CD14-positive monocyte (primary cell): ENCODE measurements at regions not wholly inside any gene's neighbourhood (a gene's known extent, or its start where the extent isn't known, plus 50 kb on each side); places are given as distances from the start of the nearest gene placed in this dataset.
"Not testable (repeated sequence)": the region's sequence is repeated elsewhere in the genome, so short reads cannot be mapped to it uniquely, and the experiment has no call there.

Experiments
- DNase-seq, 3 donors: peaks; one replicate each; pipeline ENCODE4 v3.0.0-alpha.2; 2011 to 2022
- H2AFZ ChIP-seq: 2 replicates; pipeline ENCODE4 v1.6.0; 2012; ENCODE audit warnings: mild to moderate bottlenecking, low read depth, low read length, inconsistent platforms; ENCODE audit not compliant: insufficient read depth, poor library complexity, severe bottlenecking
- H3K27ac ChIP-seq, 2 donors: 1 replicate in 1 of 2; 2 replicates in 1 of 2; pipeline ENCODE4 v1.5.1; 2012 to 2013; ENCODE audit warnings: low read length in 2 of 2, control low read depth in 1 of 2, inconsistent platforms in 1 of 2, low read depth in 1 of 2, mild to moderate bottlenecking in 1 of 2
- H3K27me3 ChIP-seq, 2 donors: one replicate each; pipeline versions ENCODE4 v1.6.0 to v1.6.1; 2011 to 2013; ENCODE audit warnings: low read length in 2 of 2; ENCODE audit not compliant: control insufficient read depth in 2 of 2, insufficient read depth in 2 of 2
- H3K36me3 ChIP-seq, 2 donors: replicated peaks in 1 of 2; 1 replicate in 1 of 2; 2 replicates in 1 of 2; pipeline versions ENCODE4 v1.5.1 to v1.6.1; 2012 to 2013; ENCODE audit warnings: low read length in 2 of 2, control low read depth in 1 of 2, inconsistent platforms in 1 of 2, mild to moderate bottlenecking in 1 of 2; ENCODE audit not compliant: insufficient read depth in 2 of 2, control insufficient read depth in 1 of 2
- H3K4me1 ChIP-seq, 2 donors: 1 replicate in 1 of 2; 2 replicates in 1 of 2; pipeline versions ENCODE4 v1.5.1 to v1.6.1; 2012 to 2013; ENCODE audit warnings: low read length in 2 of 2, control low read depth in 1 of 2, inconsistent platforms in 1 of 2, mild to moderate bottlenecking in 1 of 2, moderate library complexity in 1 of 2; ENCODE audit not compliant: insufficient read depth in 2 of 2, control insufficient read depth in 1 of 2
- H3K4me2 ChIP-seq: replicated peaks from 2 replicates; pipeline ENCODE3; 2012; ENCODE audit warnings: low read length, moderate library complexity, mild to moderate bottlenecking; ENCODE audit not compliant: poor library complexity, severe bottlenecking; ENCODE audit errors: extremely low read depth
- H3K4me3 ChIP-seq, 3 experiments: fragments of 200-600 bp in 1 of 3; sonication (generic) in 1 of 3; replicated peaks in 1 of 3; 1 replicate in 2 of 3; 2 replicates in 1 of 3; pipeline ENCODE4 v1.5.1; 2011 to 2013; ENCODE audit warnings: low read length in 3 of 3, mild to moderate bottlenecking in 3 of 3, control low read depth in 2 of 3, low read depth in 2 of 3, inconsistent platforms in 1 of 3, moderate library complexity in 1 of 3
- H3K79me2 ChIP-seq: 2 replicates; pipeline ENCODE4 v1.6.0; 2012; ENCODE audit warnings: mild to moderate bottlenecking, control low read depth, inconsistent platforms, low read length, moderate library complexity; ENCODE audit not compliant: insufficient read depth
- H3K9ac ChIP-seq: 2 replicates; pipeline ENCODE4 v1.6.0; 2017; ENCODE audit warnings: low read length, mild to moderate bottlenecking; ENCODE audit not compliant: insufficient read depth, poor library complexity, severe bottlenecking
- H3K9me3 ChIP-seq, 2 donors: replicated peaks in 1 of 2; 1 replicate in 1 of 2; 2 replicates in 1 of 2; pipeline versions ENCODE4 v1.5.1 to v1.6.1; 2012 to 2013; ENCODE audit warnings: low read length in 2 of 2, control low read depth in 1 of 2; ENCODE audit not compliant: control insufficient read depth in 1 of 2, insufficient read depth in 1 of 2
- H4K20me1 ChIP-seq: 2 replicates; pipeline ENCODE4 v1.6.0; 2012; ENCODE audit warnings: mild to moderate bottlenecking, low read length, control low read depth, moderate library complexity; ENCODE audit not compliant: insufficient read depth
- H3K27ac Mint-ChIP-seq, 7 donors: one replicate each; pipeline ENCODE4 v1.8.0; 2020; ENCODE audit warnings: mild to moderate bottlenecking in 7 of 7, mixed read lengths in 7 of 7, moderate library complexity in 6 of 7, inconsistent platforms in 2 of 7
- H3K27me3 Mint-ChIP-seq, 3 donors: one replicate each; pipeline ENCODE4 v1.8.0; 2021 to 2022; ENCODE audit warnings: low read depth in 3 of 3, mild to moderate bottlenecking in 3 of 3, mixed read lengths in 3 of 3, moderate library complexity in 3 of 3, inconsistent platforms in 1 of 3
- H3K36me3 Mint-ChIP-seq, 2 donors: one replicate each; pipeline ENCODE4 v1.8.0; 2020; ENCODE audit warnings: mixed read lengths in 2 of 2, inconsistent platforms in 1 of 2, mild to moderate bottlenecking in 1 of 2
- H3K4me1 Mint-ChIP-seq: one replicate; pipeline ENCODE4 v1.8.0; 2020; ENCODE audit warnings: mild to moderate bottlenecking, mixed read lengths
- H3K4me3 Mint-ChIP-seq, 2 donors: one replicate each; pipeline ENCODE4 v1.8.0; 2020; ENCODE audit warnings: mild to moderate bottlenecking in 2 of 2, mixed read lengths in 2 of 2, moderate library complexity in 1 of 2
- H3K9me3 Mint-ChIP-seq, 7 donors: one replicate each; pipeline ENCODE4 v1.8.0; 2020 to 2022; ENCODE audit warnings: mixed read lengths in 7 of 7, mild to moderate bottlenecking in 6 of 7, moderate library complexity in 6 of 7, inconsistent platforms in 2 of 7
- WGBS: methylation state at CpG from one replicate; pipeline ENCODE4 v1.1.5; 2013; ENCODE audit warnings: missing lambda C conversion rate; ENCODE audit not compliant: insufficient coverage; 5-methylcytosine and 5-hydroxymethylcytosine counted together
- intact Hi-C, 2 donors: fragments of 100-400 bp; cut with micrococcal nuclease; formaldehyde crosslinking; loops; one replicate each; pipeline versions ENCODE4 v1.15.0 to v1.15.1; 2023

- H3K9ac ChIP-seq, H4K20me1 ChIP-seq, intact Hi-C loops, H2AFZ ChIP-seq, H3K27me3 ChIP-seq, H3K36me3 Mint-ChIP-seq, H3K4me1 ChIP-seq, H3K4me2 ChIP-seq, H3K27me3 Mint-ChIP-seq, DNase-seq, H3K9me3 Mint-ChIP-seq, H3K4me3 Mint-ChIP-seq, H3K36me3 ChIP-seq, H3K9me3 ChIP-seq, H3K4me3 ChIP-seq, H3K27ac Mint-ChIP-seq, H3K79me2 ChIP-seq, H3K27ac ChIP-seq: not testable (repeated sequence)
- H3K4me1 Mint-ChIP-seq: peaks cover 11% of the 10 kb centered on the region
- 100% methylated on average over 4 of the region's 9 CpGs for WGBS
These were observed 172.3 kb downstream of the AVL9 start for GRCh38 chr7:32667586-32667985.

GRCh38 chr7:32663805-32664211 is 168.5 kb downstream of the AVL9 start:
- H3K27me3 Mint-ChIP-seq, DNase-seq, H3K27ac Mint-ChIP-seq, H3K4me3 Mint-ChIP-seq, H3K79me2 ChIP-seq, H3K4me1 ChIP-seq, H3K4me3 ChIP-seq, H3K36me3 Mint-ChIP-seq, intact Hi-C loops, H3K27ac ChIP-seq, H3K27me3 ChIP-seq, H3K9ac ChIP-seq, H2AFZ ChIP-seq, H3K9me3 Mint-ChIP-seq, H4K20me1 ChIP-seq, H3K36me3 ChIP-seq, H3K4me2 ChIP-seq, H3K9me3 ChIP-seq: not testable (repeated sequence)
- WGBS: 17% methylated on average over 2 of the region's 5 CpGs
- peaks cover 20% of the 10 kb centered on the region for H3K4me1 Mint-ChIP-seq

- 0% methylated on average over 1 of the region's 4 CpGs for WGBS
- H3K9me3 ChIP-seq, H3K4me2 ChIP-seq, H3K36me3 ChIP-seq, H3K79me2 ChIP-seq, H3K27me3 ChIP-seq, H3K9me3 Mint-ChIP-seq, H3K36me3 Mint-ChIP-seq, H3K4me1 ChIP-seq, H3K9ac ChIP-seq, DNase-seq, H3K27ac Mint-ChIP-seq, H4K20me1 ChIP-seq, H2AFZ ChIP-seq, H3K27me3 Mint-ChIP-seq, H3K27ac ChIP-seq, H3K4me3 Mint-ChIP-seq, H3K4me3 ChIP-seq, intact Hi-C loops: not testable (repeated sequence)
- peaks cover 20% of the 10 kb centered on the region for H3K4me1 Mint-ChIP-seq
These were observed 167.2 kb downstream of the AVL9 start for GRCh38 chr7:32662509-32662908.
